Lower leg skin (tissue), 4 donors: ENCODE measurements at regions not wholly inside any gene's neighbourhood (a gene's known extent, or its start where the extent isn't known, plus 50 kb on each side); places are given as distances from the start of the nearest gene placed in this dataset.

Source experiments
- DNase-seq, 2 donors: peaks; one replicate each; pipeline ENCODE4 v3.0.0-alpha.2; 2019; ENCODE audit warnings: low spot score in 2 of 2
- H3K4me3 ChIP-seq: fragments of 200-600 bp; sonication (generic); 2 replicates; pipeline ENCODE4 v1.5.1; 2017; ENCODE audit warnings: mild to moderate bottlenecking, low read depth; ENCODE audit not compliant: poor library complexity, severe bottlenecking
- POLR2A ChIP-seq, 2 donors: fragments of 450-650 bp; IDR thresholded peaks; one replicate each; pipeline ENCODE4 v1.6.1; 2016 to 2017; ENCODE audit warnings: antibody characterized with exemption in 2 of 2, mild to moderate bottlenecking in 1 of 2, moderate library complexity in 1 of 2
- WGBS, 2 donors: methylation state at CpG; one replicate each; pipeline ENCODE4 v1.1.5; 2018; 5-methylcytosine and 5-hydroxymethylcytosine counted together
- intact Hi-C: fragments of 100-400 bp; cut with DNase I; formaldehyde crosslinking; loops from one replicate; pipeline ENCODE4 v1.15.0; 2023; ENCODE audit warnings: low total_unique reads
- TF ChIP-seq, protein P1 (sequence below), 3 donors: fragments of 450-650 bp; IDR thresholded peaks; one replicate each; pipeline ENCODE4 v1.5.1; 2016; ENCODE audit warnings: antibody characterized with exemption in 3 of 3, mild to moderate bottlenecking in 3 of 3, moderate library complexity in 2 of 3

DNA sequence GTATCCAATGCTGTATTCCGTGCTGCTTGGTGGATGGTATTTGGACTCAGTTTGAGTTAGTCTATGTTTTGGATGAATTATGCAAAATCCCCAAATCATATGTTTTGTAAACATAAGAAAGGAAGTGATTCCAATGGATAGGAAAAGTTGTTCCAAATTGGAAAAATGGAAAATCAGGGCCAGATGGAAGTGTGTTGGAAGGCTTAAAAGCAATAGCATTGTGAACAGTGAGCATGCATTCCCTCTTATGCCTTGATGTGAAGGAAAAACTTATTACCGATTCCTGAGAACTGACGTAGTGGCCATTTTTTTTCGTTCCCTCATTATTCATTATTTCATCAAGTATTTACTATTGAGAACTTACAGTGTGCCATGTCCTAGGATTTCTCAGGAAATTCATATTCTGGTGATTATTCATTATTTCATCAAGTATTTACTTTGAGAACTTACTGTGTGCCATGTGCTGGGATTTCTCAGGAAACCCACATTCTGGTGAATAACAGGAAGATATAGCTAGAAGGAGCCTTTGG, 144.1 kb upstream of the TPRG1 start:
- no peak for TF ChIP-seq POLR2A (IDR thresholded peaks at IDR 0.05)
- TF ChIP-seq, protein P1, sequence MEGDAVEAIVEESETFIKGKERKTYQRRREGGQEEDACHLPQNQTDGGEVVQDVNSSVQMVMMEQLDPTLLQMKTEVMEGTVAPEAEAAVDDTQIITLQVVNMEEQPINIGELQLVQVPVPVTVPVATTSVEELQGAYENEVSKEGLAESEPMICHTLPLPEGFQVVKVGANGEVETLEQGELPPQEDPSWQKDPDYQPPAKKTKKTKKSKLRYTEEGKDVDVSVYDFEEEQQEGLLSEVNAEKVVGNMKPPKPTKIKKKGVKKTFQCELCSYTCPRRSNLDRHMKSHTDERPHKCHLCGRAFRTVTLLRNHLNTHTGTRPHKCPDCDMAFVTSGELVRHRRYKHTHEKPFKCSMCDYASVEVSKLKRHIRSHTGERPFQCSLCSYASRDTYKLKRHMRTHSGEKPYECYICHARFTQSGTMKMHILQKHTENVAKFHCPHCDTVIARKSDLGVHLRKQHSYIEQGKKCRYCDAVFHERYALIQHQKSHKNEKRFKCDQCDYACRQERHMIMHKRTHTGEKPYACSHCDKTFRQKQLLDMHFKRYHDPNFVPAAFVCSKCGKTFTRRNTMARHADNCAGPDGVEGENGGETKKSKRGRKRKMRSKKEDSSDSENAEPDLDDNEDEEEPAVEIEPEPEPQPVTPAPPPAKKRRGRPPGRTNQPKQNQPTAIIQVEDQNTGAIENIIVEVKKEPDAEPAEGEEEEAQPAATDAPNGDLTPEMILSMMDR (IDR thresholded peaks at IDR 0.05): no peak
- H3K4me3 ChIP-seq: no peak overlapping the region
- 70 to 84% methylated on average over 4 of the region's 4 CpGs for WGBS, 2 donors
- DNase-seq: no peak
- intact Hi-C loops: no loop called here

DNA sequence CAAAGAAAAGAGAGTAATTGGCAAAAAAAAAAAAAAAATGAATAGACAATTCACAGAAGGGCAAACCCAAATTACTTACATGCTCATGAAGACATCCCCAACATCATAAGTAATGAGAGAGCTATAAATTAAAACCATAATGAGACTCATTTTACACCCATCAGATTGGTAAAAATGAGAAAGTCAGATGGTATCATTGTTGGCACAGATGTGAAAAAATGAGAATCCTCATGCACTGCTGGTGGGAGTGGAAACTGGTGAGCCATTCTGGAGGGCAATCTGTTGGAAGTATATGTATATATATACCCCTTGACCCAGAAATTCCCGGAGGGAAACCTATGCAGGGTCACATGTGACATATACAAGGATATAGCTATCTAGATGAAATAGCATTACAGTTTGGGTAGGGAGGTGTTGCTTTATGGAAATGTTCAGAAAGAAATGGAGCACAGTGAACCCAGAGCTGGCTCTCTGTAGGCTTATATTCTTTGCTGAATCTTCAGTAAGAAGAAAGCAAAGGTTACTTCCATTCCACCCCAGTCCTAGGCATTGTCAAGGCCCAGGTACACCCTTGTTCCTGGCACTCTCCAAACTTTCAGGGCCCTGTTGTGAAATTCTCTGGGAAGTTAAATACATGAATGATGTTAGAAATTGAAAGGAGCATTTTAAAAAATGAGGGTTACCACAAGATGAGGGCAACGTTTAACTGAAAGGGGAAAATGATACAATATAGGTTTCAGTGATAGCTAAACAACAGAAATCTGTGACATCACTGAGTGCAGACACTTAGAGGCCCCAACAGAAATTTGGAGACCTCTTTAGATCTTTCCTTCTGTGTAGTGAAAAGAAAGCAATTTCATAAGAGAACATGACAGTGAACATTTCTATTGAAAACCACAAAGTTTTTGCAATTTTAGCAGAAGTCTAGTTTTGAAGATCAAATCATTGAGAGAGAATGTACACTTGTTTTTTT, 132.7 kb upstream of the TPRG1 start:
- 78 to 81% methylated on average over 2 of the region's 2 CpGs for WGBS, 2 donors
- DNase-seq: no peak
- intact Hi-C loops: no loop called here
- H3K4me3 ChIP-seq: no peak overlapping the region
- TF ChIP-seq, protein P1 (IDR thresholded peaks at IDR 0.05): no peak
- no peak for TF ChIP-seq POLR2A (IDR thresholded peaks at IDR 0.05)

DNA sequence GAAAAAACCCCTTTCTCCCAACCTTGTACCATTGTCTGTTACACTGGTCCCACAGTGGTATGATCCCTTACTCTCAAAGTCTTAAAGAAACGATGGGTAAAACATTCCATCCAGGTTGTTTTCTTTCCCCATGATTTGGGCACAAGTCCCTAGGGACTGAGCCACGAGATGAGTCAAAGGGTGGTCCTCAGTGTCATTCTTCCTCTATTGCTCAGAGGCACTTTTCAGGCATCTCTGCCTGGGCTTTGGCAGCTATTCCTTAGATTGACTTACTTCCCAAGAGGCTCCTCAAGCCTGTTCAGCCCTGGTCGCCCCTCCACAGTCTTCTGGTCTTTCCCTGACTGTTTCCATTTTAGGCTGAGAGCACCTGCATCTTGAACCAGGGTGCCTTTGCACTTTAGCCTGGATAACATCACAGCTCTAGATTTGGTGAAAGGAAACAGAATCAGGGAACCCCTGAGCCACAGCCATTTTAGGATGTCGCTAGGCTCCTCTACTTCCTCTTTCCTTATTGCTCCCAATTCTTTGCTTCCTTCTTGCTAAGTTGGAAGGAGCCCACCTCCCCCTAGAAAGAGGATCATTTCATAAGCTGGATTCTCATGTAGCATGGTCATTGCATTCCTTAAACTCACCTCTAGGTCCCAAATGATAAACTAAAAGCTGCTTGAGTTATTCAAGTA, 131.0 kb upstream of the TPRG1 start:
- 66 to 70% methylated on average over 4 of the region's 4 CpGs for WGBS, 2 donors
- no peak for DNase-seq
- H3K4me3 ChIP-seq: no peak overlapping the region
- no peak for TF ChIP-seq POLR2A (IDR thresholded peaks at IDR 0.05)
- TF ChIP-seq, protein P1 (IDR thresholded peaks at IDR 0.05): no peak
- intact Hi-C loops: no loop called here

DNA sequence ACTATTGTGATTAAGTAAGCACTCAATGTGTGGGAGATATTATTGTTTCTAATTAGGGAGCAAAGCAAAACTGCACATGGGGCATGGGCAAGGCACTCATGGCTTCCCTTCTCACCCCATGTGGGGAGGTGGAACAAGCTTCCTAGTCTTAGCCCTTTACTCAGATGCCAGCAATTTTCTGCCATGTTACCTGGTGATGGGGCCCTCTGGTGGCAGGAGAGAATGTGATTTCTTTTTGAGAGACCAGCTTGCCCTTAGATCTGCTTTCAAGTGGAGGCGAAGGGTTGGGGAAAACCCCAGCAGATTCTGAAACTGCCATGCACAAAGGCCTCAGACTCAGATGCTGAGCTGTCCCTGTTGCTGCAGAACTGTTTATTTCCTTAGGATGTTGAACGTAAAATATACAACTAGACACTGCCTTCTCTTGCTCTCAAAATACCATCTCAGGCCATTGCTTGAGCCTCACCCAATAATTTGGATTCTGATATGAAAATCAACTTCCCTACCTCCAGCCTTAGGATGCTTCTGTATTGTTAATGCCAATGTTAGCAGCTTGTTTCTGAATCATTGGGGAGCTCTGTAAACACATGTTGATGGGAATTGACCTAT, 130.2 kb upstream of the TPRG1 start:
- no peak overlapping the region for H3K4me3 ChIP-seq
- no peak for DNase-seq
- intact Hi-C loops: no loop called here
- 49 to 51% methylated on average over 2 of the region's 2 CpGs for WGBS, 2 donors
- TF ChIP-seq, protein P1 (IDR thresholded peaks at IDR 0.05): no peak
- no peak for TF ChIP-seq POLR2A (IDR thresholded peaks at IDR 0.05)

DNA sequence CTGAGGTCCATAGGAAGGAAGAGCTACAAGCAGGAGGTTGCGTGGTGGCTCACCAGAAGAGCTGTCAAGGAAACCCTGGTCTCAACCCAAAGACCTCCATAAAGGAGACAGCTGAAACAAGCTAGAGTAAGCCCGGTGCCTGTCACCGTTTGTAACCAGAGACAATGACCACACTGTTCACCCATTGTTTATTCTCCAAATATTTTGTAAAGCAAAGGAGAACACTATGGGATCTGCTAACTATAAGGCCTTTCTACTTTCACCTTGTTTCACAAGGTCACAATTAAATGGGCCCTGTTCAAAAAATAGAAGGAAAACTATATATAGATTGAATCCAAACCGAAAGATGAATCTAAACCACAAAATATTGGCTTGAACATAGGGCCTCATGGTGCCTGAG, 128.9 kb upstream of the TPRG1 start:
- TF ChIP-seq POLR2A (IDR thresholded peaks at IDR 0.05): no peak
- TF ChIP-seq, protein P1 (IDR thresholded peaks at IDR 0.05): no peak
- WGBS, 2 donors: 77 to 88% methylated on average over 4 of the region's 4 CpGs
- intact Hi-C loops: no loop called here
- H3K4me3 ChIP-seq: no peak overlapping the region
- DNase-seq: no peak
